ENCODE measurements at regions not wholly inside any gene's neighbourhood (a gene's known extent, or its start where the extent isn't known, plus 50 kb on each side); places are given as distances from the start of the nearest gene placed in this dataset.

GRCh38 chr20:58004900-58005299 lies 223.6 kb downstream of the ANKRD60 start:
- DNase-seq (ENCODE audit: low read depth in 1 of 2, low spot score in 2 of 2): no peak
- Histone ChIP-seq H4K20me1 (replicated peaks in 1 of 2; ENCODE audit: control insufficient read depth in 1 of 2, insufficient read depth in 2 of 2, low read length in 2 of 2) (no peaks in the 10 kb centered on the region), H2BK5ac (ENCODE audit: low read depth, low read length) (no peak overlapping the region), H3K23me2 (ENCODE audit: low read depth, low read length) (no peaks in the 10 kb centered on the region; the same call in 1 of the 2 replicates), H3K9me3 (ENCODE audit: insufficient read depth in 2 of 2, low read depth in 1 of 2, low read length in 1 of 2) (0 out of 4 replicates have a peak, but pooled peaks cover 0 to 3% of the 10 kb centered on the region in 2 experiments), H3K23ac (ENCODE audit: insufficient read length) (no peak overlapping the region), H3K9ac (replicated peaks in 1 of 4; ENCODE audit: extremely low read depth in 1 of 4, low read depth in 3 of 4, low read length in 3 of 4) (no peak overlapping the region), H2AK5ac (ENCODE audit: low read depth, low read length) (no peak overlapping the region), H2BK12ac (ENCODE audit: low read depth, low read length) (no peak overlapping the region), H2BK120ac (replicated peaks; ENCODE audit: low read depth, low read length) (no peak overlapping the region), H3K18ac (ENCODE audit: extremely low read depth, low read length) (no peak overlapping the region), H2BK15ac (ENCODE audit: low read length) (no peak overlapping the region), H3K56ac (replicated peaks; ENCODE audit: insufficient read length, low read depth, low read length) (no peak overlapping the region), H3K4me2 (ENCODE audit: insufficient read depth in 1 of 2, low read depth in 2 of 2, low read length in 2 of 2) (no peak overlapping the region), H3K4ac (replicated peaks; ENCODE audit: insufficient read length, low read depth, low read length) (no peak overlapping the region), H3K14ac (ENCODE audit: insufficient read length) (no peak overlapping the region), H2AFZ (ENCODE audit: low read length) (no peak overlapping the region), H4K91ac (replicated peaks; ENCODE audit: insufficient read length, low read length) (no peak overlapping the region), H4K8ac (ENCODE audit: extremely low read depth, insufficient read depth, low read length) (no peak overlapping the region; the same call in 1 of the 2 replicates), H3K27ac (ENCODE audit: low read depth, low read length) (no peak overlapping the region), H4K5ac (ENCODE audit: insufficient read length, low read depth, low read length) (no peak overlapping the region), H3K79me2 (ENCODE audit: control insufficient read depth in 1 of 2, insufficient read depth in 2 of 2, low read length in 2 of 2) (no peaks in the 10 kb centered on the region), H2BK20ac (ENCODE audit: low read length) (no peak overlapping the region), H3K79me1 (ENCODE audit: low read depth, low read length) (no peaks in the 10 kb centered on the region), H3K36me3 (ENCODE audit: control insufficient read depth in 2 of 4, insufficient read depth in 4 of 4, low read length in 3 of 4) (no peaks in the 10 kb centered on the region), H3K4me1 (replicated peaks in 1 of 4; ENCODE audit: control insufficient read depth in 3 of 4, insufficient read depth in 4 of 4, low read length in 3 of 4) (peaks cover 0 to 3% (median 0%) of the 10 kb centered on the region in 4 experiments; a peak in 2 of 7 replicates), H3K4me3 (ENCODE audit: extremely low read depth in 1 of 4, insufficient read depth in 2 of 4, low read depth in 3 of 4, low read length in 4 of 4) (no peak overlapping the region), H3K27me3 (replicated peaks in 1 of 4; ENCODE audit: control insufficient read depth in 3 of 4, extremely low read depth in 1 of 4, insufficient read depth in 3 of 4, low read length in 3 of 4) (no peaks in the 10 kb centered on the region)
- POLR2A ChIA-PET (ENCODE audit: partially characterized antibody): no interaction called here
- CTCF ChIA-PET (ENCODE audit: partially characterized antibody): interaction anchor here (0.6 kb wide), 1 partner anchor 62 kb away, joined by 4 read pairs; no protein-coding TSS in a partner anchor
- FAIRE-seq: no peak
- 88% methylated on average over 4 of the region's 4 CpGs; no CpG with 5 or more reads in 1 of the 2 experiments for WGBS, 2 experiments (ENCODE audit: extremely low coverage in 1 of 2, insufficient coverage in 1 of 2, insufficient read length in 1 of 2, insufficient replicate concordance in 2 of 2, low coverage in 1 of 2, low lambda C conversion rate in 2 of 2, missing lambda C conversion rate in 1 of 2)
- TF ChIP-seq CHD2 (IDR thresholded peaks at IDR 0.05; ENCODE audit: low read length): no peak
- TF ChIP-seq RNF2 (IDR thresholded peaks at IDR 0.05; ENCODE audit: borderline replicate concordance, low read depth, low read length, missing control alignments, poor library complexity, severe bottlenecking): no peak
- TF ChIP-seq ATF3 (IDR thresholded peaks at IDR 0.05; ENCODE audit: insufficient read depth, low read depth, low read length): no peak
- TF ChIP-seq KDM5A (IDR thresholded peaks at IDR 0.05; ENCODE audit: low read length): no peak
- no peak for TF ChIP-seq SP1 (IDR thresholded peaks at IDR 0.05; ENCODE audit: low read depth, low read length)
- no peak for TF ChIP-seq CTCF (IDR thresholded peaks at IDR 0.05; ENCODE audit: control extremely low read depth in 1 of 3, insufficient read depth in 1 of 3, low read depth in 1 of 3, low read length in 3 of 3)
- no peak for TF ChIP-seq SIX5 (IDR thresholded peaks at IDR 0.05; ENCODE audit: low read depth, low read length)
- no peak for TF ChIP-seq BRCA1 (IDR thresholded peaks at IDR 0.05; ENCODE audit: low read depth, low read length)
- no peak for TF ChIP-seq CBX5 (IDR thresholded peaks at IDR 0.05; ENCODE audit: low read depth, low read length)
- TF ChIP-seq SIN3A (conservative IDR thresholded peaks at IDR 0.05 in 1 of 2, IDR thresholded peaks at IDR 0.05 in 1 of 2; ENCODE audit: low read depth in 1 of 2, low read length in 2 of 2): no peak
- TF ChIP-seq SUZ12 (IDR thresholded peaks at IDR 0.05; ENCODE audit: low read length): no peak

Data from H1 (cell line).